T-cell (primary cell): ENCODE measurements at regions not wholly inside any gene's neighbourhood (a gene's known extent, or its start where the extent isn't known, plus 50 kb on each side); places are given as distances from the start of the nearest gene placed in this dataset.

ENCODE experiments used
- ATAC-seq, 4 experiments: fragments of 200-7000 bp in 3 of 4; fragments of 150-1000 bp in 1 of 4; cut with Tn5 transposase; replicated peaks in 1 of 4; 1 replicate in 3 of 4; 2 replicates in 1 of 4; pipeline ENCODE4 v1.10.0; 2021; ENCODE audit warnings: moderate library complexity in 3 of 4, mild to moderate bottlenecking in 2 of 4, moderate number of reproducible peaks in 1 of 4
- CTCF ChIA-PET, 2 donors: fragments of 300-600 bp; sonication (Branson Sonifier 250); formaldehyde crosslinking; loops; one replicate each; lab custom pipeline; 2022; ENCODE audit warnings: antibody characterized with exemption in 2 of 2; lab: Charles Lee
- POLR2A ChIA-PET, 2 donors: fragments of 300-600 bp; sonication (Branson Sonifier 250); formaldehyde crosslinking; loops; one replicate each; lab custom pipeline; 2022; ENCODE audit warnings: antibody characterized with exemption in 2 of 2; lab: Charles Lee
- DNase-seq, 35 experiments: peaks; one replicate each; pipeline versions ENCODE4 v3.0.0 to v3.0.0-alpha.2; 2013 to 2023
- H3K27ac ChIP-seq: one replicate; pipeline ENCODE4 v1.5.1; 2013; ENCODE audit warnings: low read length
- H3K27me3 ChIP-seq, 2 experiments: replicated peaks in 1 of 2; 1 replicate in 1 of 2; 2 replicates in 1 of 2; pipeline versions ENCODE4 v1.6.1 to v1.7.0; 2013; ENCODE audit warnings: low read length in 1 of 2, mixed read lengths in 1 of 2; ENCODE audit not compliant: control insufficient read depth in 2 of 2, insufficient read depth in 2 of 2; ENCODE audit errors: extremely low read depth in 1 of 2
- H3K36me3 ChIP-seq, 2 donors: 1 replicate in 1 of 2; 2 replicates in 1 of 2; pipeline versions ENCODE4 v1.6.1 to v1.7.0; 2013; ENCODE audit warnings: low read length in 1 of 2; ENCODE audit not compliant: control insufficient read depth in 2 of 2, insufficient read depth in 1 of 2; ENCODE audit errors: extremely low read depth in 1 of 2
- H3K4me1 ChIP-seq, 2 experiments: 1 replicate in 1 of 2; 2 replicates in 1 of 2; pipeline versions ENCODE4 v1.6.1 to v1.7.0; 2013; ENCODE audit warnings: low read length in 2 of 2, mixed read lengths in 1 of 2; ENCODE audit not compliant: insufficient read depth in 2 of 2, control insufficient read depth in 1 of 2; ENCODE audit errors: extremely low read depth in 1 of 2
- H3K4me3 ChIP-seq, 2 donors: 1 replicate in 1 of 2; 2 replicates in 1 of 2; pipeline versions ENCODE4 v1.5.1 to v1.7.0; 2013; ENCODE audit warnings: mild to moderate bottlenecking in 2 of 2, low read length in 1 of 2, moderate library complexity in 1 of 2; ENCODE audit not compliant: control insufficient read depth in 1 of 2; ENCODE audit errors: extremely low read depth in 1 of 2
- H3K9me3 ChIP-seq: 2 replicates; pipeline ENCODE4 v1.7.0; 2013
- H3K27ac Mint-ChIP-seq, 2 donors: one replicate each; pipeline ENCODE4 v1.8.0; 2020 to 2021; ENCODE audit warnings: mild to moderate bottlenecking in 2 of 2, mixed read lengths in 2 of 2
- H3K27me3 Mint-ChIP-seq, 2 donors: one replicate each; pipeline ENCODE4 v1.8.0; 2021 to 2022; ENCODE audit warnings: mixed read lengths in 2 of 2
- H3K36me3 Mint-ChIP-seq: one replicate; pipeline ENCODE4 v1.8.0; 2021; ENCODE audit warnings: mixed read lengths
- H3K4me1 Mint-ChIP-seq, 3 donors: one replicate each; pipeline ENCODE4 v1.8.0; 2020 to 2022; ENCODE audit warnings: mixed read lengths in 3 of 3, mild to moderate bottlenecking in 1 of 3
- H3K4me3 Mint-ChIP-seq, 3 donors: one replicate each; pipeline ENCODE4 v1.8.0; 2020 to 2022; ENCODE audit warnings: mild to moderate bottlenecking in 3 of 3, mixed read lengths in 3 of 3, moderate library complexity in 3 of 3
- H3K9me3 Mint-ChIP-seq, 3 donors: one replicate each; pipeline ENCODE4 v1.8.0; 2020 to 2022; ENCODE audit warnings: mixed read lengths in 3 of 3
- WGBS: methylation state at CpG from one replicate; pipeline ENCODE4 v1.1.5; 2013; ENCODE audit warnings: missing lambda C conversion rate; ENCODE audit not compliant: insufficient coverage; 5-methylcytosine and 5-hydroxymethylcytosine counted together

- Mint-ChIP-seq H3K4me1 (peaks cover 14 to 17% (median 14%) of the 10 kb centered on the region in 3 donors), H3K36me3 (no peaks in the 10 kb centered on the region), H3K9me3 (no peaks in the 10 kb centered on the region), H3K4me3 (peak overlapping the region in 1 of 3 donors; percentile 50), H3K27me3 (peaks cover 58 to 68% of the 10 kb centered on the region in 2 donors), H3K27ac (no peak overlapping the region)
- DNase-seq (no peak), ATAC-seq (peak in 1 of 4 experiments; percentile 23)
- 8% methylated on average over 16 of the region's 27 CpGs for WGBS
- ChIA-PET CTCF (no interaction called here), POLR2A (no interaction called here)
- Histone ChIP-seq H3K9me3 (no peaks in the 10 kb centered on the region), H3K27me3 (peaks cover 0 to 77% of the 10 kb centered on the region in 2 experiments), H3K4me3 (no peak overlapping the region), H3K36me3 (no peaks in the 10 kb centered on the region), H3K27ac (no peak overlapping the region), H3K4me1 (peaks cover 0 to 19% of the 10 kb centered on the region in 2 experiments)
Measured at GRCh38 chr3:127457094-127457475, 133.4 kb downstream of the TPRA1 start.

- ChIA-PET POLR2A (no interaction called here), CTCF (interaction anchor here in 1 of 2 donors (0.6 kb wide), 1 partner anchor 934 kb away, joined by 3 read pairs; no protein-coding TSS in a partner anchor)
- Histone ChIP-seq H3K27me3 (peaks cover 0 to 74% of the 10 kb centered on the region in 2 experiments), H3K4me3 (no peak overlapping the region), H3K27ac (no peak overlapping the region), H3K36me3 (no peaks in the 10 kb centered on the region), H3K9me3 (no peaks in the 10 kb centered on the region), H3K4me1 (peaks cover 0 to 19% of the 10 kb centered on the region in 2 experiments)
- no peak for DNase-seq
- Mint-ChIP-seq H3K27me3 (peaks cover 62 to 73% of the 10 kb centered on the region in 2 donors), H3K9me3 (no peaks in the 10 kb centered on the region), H3K36me3 (no peaks in the 10 kb centered on the region), H3K4me3 (peak overlapping the region in 1 of 3 donors; percentile 50), H3K4me1 (peaks cover 14 to 17% (median 14%) of the 10 kb centered on the region in 3 donors), H3K27ac (no peak overlapping the region)
- WGBS = 4% methylated on average over 22 of the region's 24 CpGs
- no peak for ATAC-seq
Measured at GRCh38 chr3:127456471-127457093, 134.0 kb downstream of the TPRA1 start.

GRCh38 chr3:127455541-127456450, 134.7 kb downstream of the TPRA1 start:
- H3K36me3 Mint-ChIP-seq = no peaks in the 10 kb centered on the region
- ChIA-PET CTCF (interaction anchor here (0.6 to 1.2 kb wide), 4 partner anchors 776 to 934 kb away, joined by 3 to 4 read pairs (median 3); no protein-coding TSS in a partner anchor), POLR2A (no interaction called here)
- H3K9me3 Mint-ChIP-seq = no peaks in the 10 kb centered on the region
- H3K27ac Mint-ChIP-seq = no peak overlapping the region
- ATAC-seq = peak; percentile 56 to 65 (median 62)
- no peak overlapping the region for H3K27ac ChIP-seq
- H3K36me3 ChIP-seq = no peaks in the 10 kb centered on the region
- no peaks in the 10 kb centered on the region for H3K9me3 ChIP-seq
- H3K4me1 Mint-ChIP-seq = peaks cover 14 to 17% (median 14%) of the 10 kb centered on the region in 3 donors
- 3% methylated on average over 61 of the region's 67 CpGs for WGBS
- DNase-seq = peak in 27 of 35 experiments; percentile 9 to 51 (median 26)
- H3K4me3 ChIP-seq = no peak overlapping the region
- H3K4me1 ChIP-seq = peaks cover 0 to 19% of the 10 kb centered on the region in 2 experiments
- H3K27me3 ChIP-seq = peaks cover 0 to 71% of the 10 kb centered on the region in 2 experiments
- peaks cover 61 to 69% of the 10 kb centered on the region in 2 donors for H3K27me3 Mint-ChIP-seq
- peak overlapping the region in 1 of 3 donors; percentile 50 for H3K4me3 Mint-ChIP-seq

- H3K4me1 ChIP-seq = peaks cover 0 to 19% of the 10 kb centered on the region in 2 experiments
- CTCF ChIA-PET = interaction anchor here in 1 of 2 donors (1.2 kb wide), 1 partner anchor 775 kb away, joined by 4 read pairs; no protein-coding TSS in a partner anchor
- peak overlapping the region in 1 of 3 donors; percentile 47 for H3K4me3 Mint-ChIP-seq
- peaks cover 0 to 76% of the 10 kb centered on the region in 2 experiments for H3K27me3 ChIP-seq
- H3K9me3 ChIP-seq = no peaks in the 10 kb centered on the region
- H3K27ac ChIP-seq = no peak overlapping the region
- DNase-seq (no peak), ATAC-seq (no peak)
- no peaks in the 10 kb centered on the region for H3K9me3 Mint-ChIP-seq
- H3K36me3 Mint-ChIP-seq = no peaks in the 10 kb centered on the region
- POLR2A ChIA-PET = no interaction called here
- no peaks in the 10 kb centered on the region for H3K36me3 ChIP-seq
- 87% methylated on average over 7 of the region's 8 CpGs for WGBS
- peaks cover 14 to 17% (median 14%) of the 10 kb centered on the region in 3 donors for H3K4me1 Mint-ChIP-seq
- H3K4me3 ChIP-seq = no peak overlapping the region
- no peak overlapping the region for H3K27ac Mint-ChIP-seq
- peaks cover 67 to 68% of the 10 kb centered on the region in 2 donors for H3K27me3 Mint-ChIP-seq
Measured at GRCh38 chr3:127454968-127455367, 135.6 kb downstream of the TPRA1 start.

GRCh38 chr3:127454051-127454450, 136.5 kb downstream of the TPRA1 start:
- CTCF ChIA-PET = interaction anchor here in 1 of 2 donors (1.2 kb wide), 1 partner anchor 774 kb away, joined by 4 read pairs; no protein-coding TSS in a partner anchor
- no peak overlapping the region for H3K4me3 Mint-ChIP-seq
- Histone ChIP-seq H3K4me3 (no peak overlapping the region), H3K27me3 (peaks cover 0 to 71% of the 10 kb centered on the region in 2 experiments), H3K36me3 (no peaks in the 10 kb centered on the region), H3K4me1 (peaks cover 0 to 19% of the 10 kb centered on the region in 2 experiments), H3K9me3 (no peaks in the 10 kb centered on the region), H3K27ac (no peak overlapping the region)
- no peak for ATAC-seq
- H3K27me3 Mint-ChIP-seq = peaks cover 65 to 67% of the 10 kb centered on the region in 2 donors
- no peak for DNase-seq
- H3K27ac Mint-ChIP-seq = no peak overlapping the region
- 90% methylated on average over 1 of the region's 1 CpG for WGBS
- H3K4me1 Mint-ChIP-seq = peaks cover 14 to 17% (median 14%) of the 10 kb centered on the region in 3 donors
- POLR2A ChIA-PET = no interaction called here
- no peaks in the 10 kb centered on the region for H3K36me3 Mint-ChIP-seq
- no peaks in the 10 kb centered on the region for H3K9me3 Mint-ChIP-seq

- no peaks in the 10 kb centered on the region for H3K36me3 ChIP-seq
- DNase-seq (no peak), ATAC-seq (no peak)
- Mint-ChIP-seq H3K4me1 (peaks cover 14 to 16% (median 14%) of the 10 kb centered on the region in 3 donors), H3K27ac (no peak overlapping the region), H3K36me3 (no peaks in the 10 kb centered on the region), H3K4me3 (no peak overlapping the region), H3K27me3 (peaks cover 56 to 60% of the 10 kb centered on the region in 2 donors), H3K9me3 (no peaks in the 10 kb centered on the region)
- WGBS = 75% methylated on average over 6 of the region's 7 CpGs
- no peak overlapping the region for H3K27ac ChIP-seq
- peaks cover 0 to 57% of the 10 kb centered on the region in 2 experiments for H3K27me3 ChIP-seq
- no peaks in the 10 kb centered on the region for H3K9me3 ChIP-seq
- H3K4me3 ChIP-seq = no peak overlapping the region
- ChIA-PET CTCF (no interaction called here), POLR2A (no interaction called here)
- peaks cover 0 to 19% of the 10 kb centered on the region in 2 experiments for H3K4me1 ChIP-seq
Measured at GRCh38 chr3:127452321-127452821, 138.2 kb downstream of the TPRA1 start.
